A549 (cell line): ENCODE measurements at regions not wholly inside any gene's neighbourhood (a gene's known extent, or its start where the extent isn't known, plus 50 kb on each side); places are given as distances from the start of the nearest gene placed in this dataset.

Source experiments
- ATAC-seq, 2 experiments: fragments of 200-7000 bp in 1 of 2; fragments of >200 bp in 1 of 2; cut with Nextera tagmentation in 1 of 2; cut with Tn5 transposase in 1 of 2; 3 replicates each; pipeline versions ENCODE4 v1.8.0 to v1.9.1; 2018 to 2020; ENCODE audit warnings: mild to moderate bottlenecking in 1 of 2, moderate library complexity in 1 of 2
- CTCF ChIA-PET: fragments of 300-600 bp; sonication (Branson Sonifier 250); formaldehyde crosslinking; extraction: SDS; loops from one replicate; lab custom pipeline; 2021; ENCODE audit warnings: antibody characterized with exemption, inconsistent platforms; lab: Yijun Ruan, JAX
- POLR2A ChIA-PET: fragments of 350-600 bp; formaldehyde crosslinking; extraction: SDS; loops from one replicate; lab custom pipeline; 2021; ENCODE audit warnings: antibody characterized with exemption, inconsistent platforms; lab: Yijun Ruan, JAX
- DNase-seq, 2 experiments: peaks; one replicate each; pipeline versions ENCODE4 v3.0.0 to v3.0.0-alpha.2; 2011 to 2016; ENCODE audit warnings: low read depth in 1 of 2, low spot score in 1 of 2
- FAIRE-seq: peaks from 2 replicates; lab custom pipeline; 2011; peaks lifted over from hg19 to GRCh38; lab: Jason Lieb, UNC
- H3K27ac ChIP-seq, 2 experiments: fragments of >200 bp; sonication (Bioruptor Twin); formaldehyde crosslinking; 3 replicates each; pipeline ENCODE4 v1.5.1; 2016 to 2017
- H3K4me1 ChIP-seq: fragments of >200 bp; sonication (Bioruptor Twin); formaldehyde crosslinking; 3 replicates; pipeline ENCODE4 v1.6.1; 2016
- H3K4me2 ChIP-seq: fragments of >200 bp; sonication (Bioruptor Twin); formaldehyde crosslinking; 3 replicates; pipeline ENCODE4 v1.6.1; 2016
- H3K4me3 ChIP-seq: fragments of >200 bp; sonication (Bioruptor Twin); formaldehyde crosslinking; 3 replicates; pipeline ENCODE4 v1.5.1; 2016
- H3K9me3 ChIP-seq: fragments of >200 bp; sonication (Bioruptor Twin); formaldehyde crosslinking; 3 replicates; pipeline ENCODE4 v1.6.1; 2016
- BHLHE40 ChIP-seq: IDR thresholded peaks from 2 replicates; pipeline ENCODE4 v1.6.1; 2012; ENCODE audit warnings: low read depth, low read length, inconsistent platforms
- CBX8 ChIP-seq: fragments of 200-600 bp; sonication (generic); IDR thresholded peaks from 2 replicates; pipeline ENCODE4 v1.6.1; 2016
- ELK1 ChIP-seq: fragments of 150-350 bp; IDR thresholded peaks from 2 replicates; pipeline ENCODE4 v1.6.1; 2014; ENCODE audit warnings: low read depth, mild to moderate bottlenecking, low read length
- FOSL2 ChIP-seq, 2 experiments: fragments of 450-650 bp in 1 of 2; fragments of >200 bp in 1 of 2; sonication (Bioruptor Twin) in 1 of 2; formaldehyde crosslinking; IDR thresholded peaks; 2 replicates each; pipeline versions ENCODE4 v1.5.0 to v1.6.1; 2016 to 2020; ENCODE audit warnings: mild to moderate bottlenecking in 1 of 2, moderate library complexity in 1 of 2
- HOXA7 ChIP-seq: fragments of 250-450 bp; sonication (Bioruptor Pico); IDR thresholded peaks from 2 replicates; pipeline ENCODE4 v1.5.0; 2020; ENCODE audit warnings: mild to moderate bottlenecking, moderate library complexity
- HOXB13 ChIP-seq: fragments of 250-450 bp; sonication (Bioruptor Pico); IDR thresholded peaks from 2 replicates; pipeline ENCODE4 v1.5.0; 2020; ENCODE audit warnings: low read depth, mild to moderate bottlenecking, moderate library complexity
- JUN ChIP-seq, 2 experiments: fragments of >200 bp; sonication (Bioruptor Twin); formaldehyde crosslinking; IDR thresholded peaks; 2 replicates in 1 of 2; 3 replicates in 1 of 2; pipeline ENCODE4 v1.6.1; 2016 to 2017
- JUNB ChIP-seq: fragments of >200 bp; sonication (Bioruptor Twin); formaldehyde crosslinking; IDR thresholded peaks from 2 replicates; pipeline ENCODE4 v1.6.1; 2016
- KDM1A ChIP-seq: fragments of 200-600 bp; sonication (generic); IDR thresholded peaks from 2 replicates; pipeline ENCODE4 v1.6.1; 2016; ENCODE audit warnings: low read depth, mild to moderate bottlenecking
- MAFK ChIP-seq: fragments of 450-650 bp; IDR thresholded peaks from 2 replicates; pipeline ENCODE4 v1.6.1; 2014; ENCODE audit not compliant: partially characterized antibody
- NFE2L2 ChIP-seq: fragments of 150-350 bp; conservative IDR thresholded peaks from 2 replicates; pipeline ENCODE4 v1.6.1; 2014; ENCODE audit warnings: low read length
- NR3C1 ChIP-seq: fragments of >200 bp; sonication (Bioruptor Twin); formaldehyde crosslinking; IDR thresholded peaks from 3 replicates; pipeline ENCODE4 v1.6.1; 2017
- PHF8 ChIP-seq: fragments of 200-600 bp; sonication (generic); IDR thresholded peaks from 2 replicates; pipeline ENCODE4 v1.6.1; 2016; ENCODE audit warnings: low read depth, mild to moderate bottlenecking, antibody characterized with exemption, moderate library complexity, borderline replicate concordance
- POLR2A ChIP-seq: IDR thresholded peaks from 2 replicates; pipeline ENCODE4 v1.6.1; 2012; ENCODE audit warnings: mild to moderate bottlenecking, low read length
- RAD21 ChIP-seq, 2 experiments: fragments of >200 bp in 1 of 2; sonication (Bioruptor Twin) in 1 of 2; formaldehyde crosslinking in 1 of 2; IDR thresholded peaks in 1 of 2; conservative IDR thresholded peaks in 1 of 2; 2 replicates in 1 of 2; 3 replicates in 1 of 2; pipeline ENCODE4 v1.6.1; 2012 to 2018; ENCODE audit warnings: inconsistent platforms in 1 of 2
- RNF2 ChIP-seq: fragments of 200-600 bp; sonication (generic); IDR thresholded peaks from 2 replicates; pipeline ENCODE4 v1.6.1; 2016; ENCODE audit warnings: low read depth, mild to moderate bottlenecking, antibody characterized with exemption, moderate library complexity, borderline replicate concordance
- SMC3 ChIP-seq: fragments of >200 bp; sonication (Bioruptor Twin); formaldehyde crosslinking; IDR thresholded peaks from 3 replicates; pipeline ENCODE4 v1.6.1; 2018; ENCODE audit warnings: inconsistent platforms
- TFCP2L1 ChIP-seq: fragments of 250-450 bp; sonication (Bioruptor Pico); IDR thresholded peaks from 2 replicates; pipeline ENCODE4 v1.5.0; 2021; ENCODE audit warnings: mild to moderate bottlenecking
- TP53 ChIP-seq: fragments of 250-450 bp; sonication (Bioruptor Pico); IDR thresholded peaks from 2 replicates; pipeline ENCODE4 v1.5.0; 2021; ENCODE audit warnings: mild to moderate bottlenecking, moderate library complexity
- USF2 ChIP-seq: fragments of 450-650 bp; IDR thresholded peaks from 2 replicates; pipeline ENCODE4 v1.6.1; 2014; ENCODE audit warnings: antibody characterized with exemption
- ZC3H11A ChIP-seq: fragments of 450-650 bp; IDR thresholded peaks from 2 replicates; pipeline ENCODE4 v1.6.1; 2014; ENCODE audit warnings: antibody characterized with exemption, mild to moderate bottlenecking
- whole genome bisulfite sequencing: methylation state at CpG from one replicate; pipeline ENCODE4 v1.1.6; 2017; ENCODE audit errors: missing lambda C conversion rate; 5-methylcytosine and 5-hydroxymethylcytosine counted together
- TF ChIP-seq, protein P1 (sequence below): fragments of >200 bp; sonication (Bioruptor Twin); formaldehyde crosslinking; IDR thresholded peaks from 3 replicates; pipeline ENCODE4 v1.6.1; 2016

DNA sequence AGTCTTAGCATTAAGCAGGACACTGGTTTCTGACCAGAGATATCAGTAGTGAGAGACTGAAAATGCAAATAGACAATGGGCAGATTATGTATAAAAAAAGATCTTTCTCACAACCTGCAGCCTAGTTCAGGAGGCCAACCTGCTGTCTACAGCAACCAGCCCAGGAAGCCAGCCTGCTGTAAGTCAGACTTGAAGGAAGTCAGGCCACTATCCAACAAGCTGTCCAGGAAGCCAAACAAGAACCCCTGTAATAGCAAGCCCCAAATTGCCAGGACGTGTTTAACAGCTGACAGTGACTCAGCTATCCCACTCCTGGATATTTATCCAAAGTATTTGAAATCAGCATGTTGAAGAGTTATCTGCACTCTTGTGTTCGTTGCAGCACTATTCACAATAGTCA, 121.8 kb upstream of the SPIN1 start (continued):
- TF ChIP-seq TP53 (CRISPR knock-in tag) (no peak), BHLHE40 (no peak), FOSL2 (IDR thresholded peaks at IDR 0.05) (no peak), FOSL2 (CRISPR knock-in tag; IDR thresholded peaks at IDR 0.05) (no peak), USF2 (no peak), NR3C1 (no peak), HOXA7 (CRISPR knock-in tag) (no peak)

DNA sequence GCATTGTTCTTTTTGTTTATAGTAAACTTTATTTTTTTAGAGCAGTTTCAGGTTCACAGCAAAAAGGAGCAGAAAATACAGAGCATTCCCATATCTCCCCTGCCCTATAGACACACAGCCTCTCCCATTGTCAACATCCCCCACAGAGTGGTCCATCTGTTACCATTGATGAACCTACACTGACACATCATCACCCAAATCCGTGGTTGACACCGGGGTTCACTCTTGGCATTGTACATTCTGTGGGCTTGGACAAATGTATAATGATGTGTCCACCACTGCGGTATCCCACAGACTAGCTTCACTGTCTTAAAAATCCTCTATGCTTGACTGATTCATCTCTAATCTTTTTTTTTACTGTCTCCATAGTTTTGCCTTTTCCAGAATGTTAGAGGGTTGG, 120.7 kb upstream of the SPATA31C2 start:
- 82% methylated on average over 3 of the region's 3 CpGs for WGBS
- no peak for FAIRE-seq

GRCh38 chr9:88258601-88259000, 120.3 kb upstream of the SPATA31C2 start:
- ATAC-seq (no peak), FAIRE-seq (no peak), DNase-seq (no peak)
- 74% methylated on average over 12 of the region's 12 CpGs for WGBS
- H3K4me2 ChIP-seq, result no peak overlapping the region
- H3K9me3 ChIP-seq, result no peaks in the 10 kb centered on the region
- TF ChIP-seq JUN (IDR thresholded peaks at IDR 0.05) (no peak), RNF2 (no peak), RAD21 (conservative IDR thresholded peaks at IDR 0.05 in 1 of 2, IDR thresholded peaks at IDR 0.05 in 1 of 2) (no peak), FOSL2 (IDR thresholded peaks at IDR 0.05) (no peak), FOSL2 (CRISPR knock-in tag; IDR thresholded peaks at IDR 0.05) (no peak), KDM1A (no peak)
- POLR2A ChIA-PET, result no interaction called here
- H3K27ac ChIP-seq, result no peak overlapping the region
- H3K4me1 ChIP-seq, result no peaks in the 10 kb centered on the region
- H3K4me3 ChIP-seq, result no peak overlapping the region
- CTCF ChIA-PET, result no interaction called here

More for the DNA sequence above, 120.7 kb upstream of the SPATA31C2 start:
- ATAC-seq (no peak), DNase-seq (no peak)
- H3K4me1 ChIP-seq, result no peaks in the 10 kb centered on the region
- no peak overlapping the region for H3K4me2 ChIP-seq
- no peak overlapping the region for H3K4me3 ChIP-seq
- CTCF ChIA-PET, result no interaction called here
- TF ChIP-seq CBX8, result no peak
- no peak for TF ChIP-seq ZC3H11A
- TF ChIP-seq SMC3, result no peak
- no peak for TF ChIP-seq NFE2L2
- no peak for TF ChIP-seq HOXB13 (CRISPR knock-in tag)
- TF ChIP-seq ELK1, result no peak
- TF ChIP-seq TFCP2L1, result no peak
- no peak for TF ChIP-seq JUNB
- TF ChIP-seq PHF8, result no peak
- no peak for TF ChIP-seq POLR2A
- TF ChIP-seq, all 56 proteins: peak for 0
- Histone ChIP-seq H3K27ac (no peak overlapping the region), H3K9me3 (no peaks in the 10 kb centered on the region)
- POLR2A ChIA-PET, result no interaction called here

GRCh38 chr9:88258024-88258423, 119.7 kb upstream of the SPATA31C2 start:
- ATAC-seq (no peak), FAIRE-seq (no peak), DNase-seq (no peak)
- ChIA-PET POLR2A (no interaction called here), CTCF (interaction anchor here (2.2 kb wide), 1 partner anchor 13 kb away, joined by 6 read pairs; no protein-coding TSS in a partner anchor)
- H3K4me3 ChIP-seq, result no peak overlapping the region
- no peaks in the 10 kb centered on the region for H3K4me1 ChIP-seq
- no peak overlapping the region for H3K4me2 ChIP-seq
- WGBS, result 66% methylated on average over 2 of the region's 2 CpGs
- peak; percentile 87 for TF ChIP-seq MAFK
- TF ChIP-seq, protein P1, sequence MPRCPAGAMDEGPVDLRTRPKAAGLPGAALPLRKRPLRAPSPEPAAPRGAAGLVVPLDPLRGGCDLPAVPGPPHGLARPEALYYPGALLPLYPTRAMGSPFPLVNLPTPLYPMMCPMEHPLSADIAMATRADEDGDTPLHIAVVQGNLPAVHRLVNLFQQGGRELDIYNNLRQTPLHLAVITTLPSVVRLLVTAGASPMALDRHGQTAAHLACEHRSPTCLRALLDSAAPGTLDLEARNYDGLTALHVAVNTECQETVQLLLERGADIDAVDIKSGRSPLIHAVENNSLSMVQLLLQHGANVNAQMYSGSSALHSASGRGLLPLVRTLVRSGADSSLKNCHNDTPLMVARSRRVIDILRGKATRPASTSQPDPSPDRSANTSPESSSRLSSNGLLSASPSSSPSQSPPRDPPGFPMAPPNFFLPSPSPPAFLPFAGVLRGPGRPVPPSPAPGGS, result no peak
- no peak overlapping the region for H3K27ac ChIP-seq
- H3K9me3 ChIP-seq, result peaks cover 3% of the 10 kb centered on the region; the same call in 1 of the 3 replicates
